ENCODE measurements at regions not wholly inside any gene's neighbourhood (a gene's known extent, or its start where the extent isn't known, plus 50 kb on each side); places are given as distances from the start of the nearest gene placed in this dataset.

DNA sequence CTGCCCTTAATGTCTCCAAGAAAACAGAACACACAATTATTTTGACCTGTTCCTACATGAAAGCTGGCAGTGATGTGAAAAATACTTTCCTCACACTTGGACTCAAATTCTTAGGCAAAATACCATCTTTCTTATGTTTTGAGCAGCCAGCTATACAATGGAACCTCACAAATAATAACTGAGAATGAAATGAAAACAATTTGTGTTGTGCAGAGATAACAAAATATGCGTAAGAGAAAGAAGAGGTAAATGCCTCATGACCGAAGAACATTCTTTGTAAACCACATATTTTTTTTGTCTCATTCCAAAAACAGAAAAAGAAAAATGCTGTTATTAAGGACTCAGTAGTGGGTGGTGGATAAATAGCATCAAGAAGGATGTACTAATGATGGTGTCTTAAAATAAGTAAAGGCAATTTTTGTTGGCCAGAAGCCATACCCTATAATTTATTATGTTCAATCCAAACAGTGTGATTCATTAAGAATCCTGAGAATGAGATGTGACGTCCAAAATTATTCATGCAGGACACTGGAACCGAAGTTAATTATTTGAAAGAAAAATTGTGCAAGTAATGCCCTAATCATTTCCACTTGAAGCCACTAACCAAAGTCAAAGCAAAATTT is 193.0 kb upstream of the NETO1 start:
- DNase-seq, result no peak
- Histone ChIP-seq H3K27me3 (no peaks in the 10 kb centered on the region), H3K4me3 (no peak overlapping the region), H3K36me3 (no peaks in the 10 kb centered on the region), H3K9me3 (no peaks in the 10 kb centered on the region)

DNA sequence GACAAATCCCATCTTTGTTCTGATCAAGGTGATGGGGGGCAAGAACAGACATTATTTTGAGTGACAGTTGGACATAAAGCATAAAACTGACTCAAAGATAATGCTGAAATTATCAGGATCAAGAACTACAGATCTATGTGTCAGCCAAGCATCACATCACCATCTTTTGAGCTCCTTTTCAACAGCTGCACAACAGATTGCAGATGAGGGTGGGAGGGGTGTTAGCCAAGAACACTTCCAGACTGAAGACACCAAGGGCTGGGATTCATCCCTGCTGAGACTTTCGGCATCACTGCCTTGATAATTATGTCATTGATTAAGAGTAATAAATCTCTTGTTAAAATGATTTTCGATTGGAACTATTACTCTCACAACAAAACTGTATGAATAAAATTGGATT is 191.5 kb upstream of the NETO1 start:
- no peak overlapping the region for H3K4me3 ChIP-seq
- H3K36me3 ChIP-seq, result no peaks in the 10 kb centered on the region
- no peaks in the 10 kb centered on the region for H3K9me3 ChIP-seq
- no peaks in the 10 kb centered on the region for H3K27me3 ChIP-seq
- no peak for DNase-seq

DNA sequence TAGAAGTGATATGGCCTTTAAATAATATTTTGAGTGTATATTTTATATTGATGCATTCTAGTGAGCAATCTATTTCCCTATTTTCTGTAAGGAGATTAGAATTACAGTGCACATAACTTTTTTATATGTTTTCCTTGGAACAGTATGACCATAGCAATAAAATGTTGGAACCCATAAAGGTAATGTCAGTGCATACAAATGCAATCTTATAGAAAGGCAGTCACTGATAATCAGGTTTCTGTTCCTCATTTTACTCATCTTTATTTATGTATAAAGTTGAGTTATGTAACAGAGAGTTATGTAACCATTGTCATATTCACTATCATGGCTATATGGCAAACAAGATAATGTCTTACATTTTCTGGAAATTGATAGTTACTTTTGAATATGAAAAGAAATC is 179.9 kb upstream of the NETO1 start:
- Histone ChIP-seq H3K36me3 (no peaks in the 10 kb centered on the region), H3K4me3 (no peak overlapping the region), H3K9me3 (no peaks in the 10 kb centered on the region), H3K27me3 (no peaks in the 10 kb centered on the region)
- DNase-seq, result no peak

DNA sequence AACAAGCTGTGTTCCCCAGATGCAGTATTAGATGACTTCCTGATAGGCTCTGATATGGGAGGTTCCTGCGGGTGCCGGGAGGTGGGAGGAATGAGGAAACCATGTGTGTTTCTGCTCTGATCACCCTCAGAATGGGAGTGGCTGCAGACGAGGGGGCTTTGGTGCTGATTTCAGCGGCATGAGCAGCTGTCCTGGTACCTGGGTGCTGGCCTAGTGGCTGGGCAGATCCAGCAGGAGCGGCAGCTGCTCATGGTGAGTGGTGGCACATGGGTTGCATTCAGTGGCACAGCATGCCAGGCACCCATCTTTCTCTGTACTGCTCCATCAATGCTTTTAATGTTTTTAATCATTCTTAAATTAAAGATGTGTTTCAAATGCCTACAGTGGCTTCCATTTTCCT is 177.2 kb upstream of the NETO1 start:
- H3K9me3 ChIP-seq, result no peaks in the 10 kb centered on the region
- DNase-seq, result no peak
- no peak overlapping the region for H3K4me3 ChIP-seq
- H3K27me3 ChIP-seq, result no peaks in the 10 kb centered on the region
- no peaks in the 10 kb centered on the region for H3K36me3 ChIP-seq

DNA sequence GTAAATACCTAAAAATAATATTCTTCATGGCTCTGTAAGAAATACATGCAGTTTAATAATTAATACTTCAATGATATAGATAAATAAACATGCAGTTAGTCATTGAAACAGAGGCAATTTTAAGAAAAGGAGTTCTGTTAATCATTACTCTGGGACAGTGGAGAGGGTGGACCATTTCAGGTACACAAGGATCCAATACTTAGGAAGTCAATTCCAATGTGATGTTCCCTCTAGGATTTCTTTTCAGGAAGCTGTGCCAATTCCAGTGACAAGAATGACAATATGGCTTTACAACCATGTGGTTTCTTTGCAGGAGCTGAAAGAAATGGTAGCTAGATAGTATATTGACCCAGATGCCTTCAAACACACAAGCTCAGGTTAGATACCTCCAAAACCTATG is 175.8 kb upstream of the NETO1 start:
- no peak overlapping the region for H3K4me3 ChIP-seq
- DNase-seq, result no peak
- H3K9me3 ChIP-seq, result no peaks in the 10 kb centered on the region
- H3K27me3 ChIP-seq, result no peaks in the 10 kb centered on the region
- no peaks in the 10 kb centered on the region for H3K36me3 ChIP-seq

DNA sequence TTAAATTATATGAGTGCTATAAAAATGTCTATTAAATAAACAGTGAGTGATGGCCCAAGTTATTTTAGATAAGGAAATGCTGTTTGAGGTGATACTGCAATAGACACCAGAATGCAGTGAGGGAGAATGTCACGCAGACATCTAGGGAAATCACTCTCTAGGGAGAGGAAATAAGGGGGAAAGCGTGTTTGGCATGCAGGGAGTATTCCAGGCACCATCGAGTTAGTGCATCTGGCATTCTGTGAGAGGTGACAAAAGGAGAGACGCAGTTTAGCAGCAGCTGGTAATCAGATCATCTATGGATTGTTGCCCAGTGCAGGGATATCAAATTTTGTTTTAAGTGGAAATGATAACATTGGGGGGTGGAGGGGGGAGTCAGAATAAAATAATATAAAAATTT is 175.4 kb upstream of the NETO1 start:
- H3K4me3 ChIP-seq, result no peak overlapping the region
- H3K9me3 ChIP-seq, result no peaks in the 10 kb centered on the region
- no peak for DNase-seq
- no peaks in the 10 kb centered on the region for H3K27me3 ChIP-seq
- H3K36me3 ChIP-seq, result no peaks in the 10 kb centered on the region

DNA sequence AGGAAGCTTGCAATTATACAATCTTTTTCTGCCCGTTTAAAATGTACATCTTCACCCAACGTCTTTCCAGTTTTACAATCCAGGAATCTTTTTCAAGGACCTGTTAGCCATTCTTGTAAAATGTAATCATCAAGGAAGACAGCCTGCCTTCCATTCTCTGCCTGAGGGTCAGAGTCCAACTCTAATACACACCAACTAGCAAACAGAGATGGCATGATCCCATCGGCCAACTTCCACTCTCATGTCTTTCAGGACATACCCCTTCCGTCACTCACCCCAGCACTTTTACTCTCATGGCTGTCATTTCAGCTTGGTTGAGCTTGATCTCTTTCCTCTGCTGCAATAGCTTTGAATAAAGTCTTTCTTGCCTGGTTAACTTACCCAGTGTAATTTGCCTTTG is 172.5 kb upstream of the NETO1 start:
- Histone ChIP-seq H3K9me3 (no peaks in the 10 kb centered on the region), H3K27me3 (no peaks in the 10 kb centered on the region)

DNA sequence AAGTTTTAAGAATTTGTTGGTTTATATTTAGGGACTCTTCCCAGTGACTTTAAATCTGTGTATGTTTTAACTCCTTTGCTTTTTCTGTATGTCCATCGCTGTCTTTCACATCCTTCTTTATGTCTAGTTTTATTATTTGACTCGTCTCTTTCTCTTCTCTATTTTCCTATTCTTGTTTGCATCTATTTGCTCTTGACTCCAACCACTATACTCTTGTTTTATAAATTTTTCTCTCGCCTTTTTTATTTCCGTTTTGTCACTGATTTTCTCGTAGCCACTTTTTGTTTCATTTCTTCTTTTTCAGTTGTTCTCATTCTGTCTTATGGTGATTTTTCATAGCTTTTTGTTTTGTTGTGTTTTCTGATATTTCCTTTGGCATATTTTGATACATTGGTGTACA is 170.5 kb upstream of the NETO1 start:
- Histone ChIP-seq H3K9me3 (no peaks in the 10 kb centered on the region), H3K36me3 (no peaks in the 10 kb centered on the region), H3K27me3 (no peaks in the 10 kb centered on the region), H3K4me3 (no peak overlapping the region)
- no peak for DNase-seq

More for the DNA sequence above, 172.5 kb upstream of the NETO1 start:
- no peak for DNase-seq
- Histone ChIP-seq H3K36me3 (no peaks in the 10 kb centered on the region), H3K4me3 (no peak overlapping the region)

DNA sequence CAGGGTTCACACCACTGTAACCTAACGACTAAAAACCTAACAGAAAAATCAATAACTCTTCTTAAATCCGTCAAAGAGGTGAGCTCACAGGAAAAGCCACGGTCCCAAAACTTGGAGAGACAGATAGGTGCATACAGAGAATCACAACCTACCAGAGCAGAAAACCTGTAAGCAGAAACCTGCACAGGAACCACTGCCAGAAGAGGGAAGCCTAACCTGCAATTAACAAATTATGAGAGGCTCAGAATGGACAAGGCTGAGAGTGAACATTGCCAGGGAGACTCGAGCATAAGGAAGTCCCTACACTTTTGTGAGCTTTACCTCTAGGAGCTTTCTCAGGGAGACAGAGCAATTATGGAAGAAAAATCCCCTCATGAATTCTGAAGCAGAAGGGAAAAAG is 156.2 kb upstream of the NETO1 start:
- Histone ChIP-seq H3K9me3 (no peaks in the 10 kb centered on the region), H3K4me3 (no peak overlapping the region), H3K36me3 (no peaks in the 10 kb centered on the region), H3K27me3 (no peaks in the 10 kb centered on the region)
- no peak for DNase-seq

DNA sequence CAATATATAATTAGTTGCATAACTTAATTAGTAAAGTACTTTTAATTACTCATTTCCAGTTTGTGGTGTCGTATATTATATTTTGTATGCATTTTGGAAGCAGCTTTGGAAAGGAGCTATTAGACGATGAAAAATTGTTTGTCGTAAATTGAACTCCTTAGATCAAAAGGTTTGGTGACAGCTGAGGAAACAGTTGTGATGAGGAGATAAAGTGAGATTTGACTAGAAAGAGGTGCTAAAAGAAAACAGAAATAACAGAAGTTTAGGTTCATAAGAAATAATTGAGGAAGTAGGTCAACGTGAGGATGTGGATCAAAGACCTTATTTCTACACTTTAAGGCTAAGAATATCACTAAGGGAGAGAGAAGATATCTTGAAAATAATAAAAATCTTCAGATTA is 141.9 kb upstream of the NETO1 start:
- DNase-seq, result no peak
- no peaks in the 10 kb centered on the region for H3K9me3 ChIP-seq
- no peaks in the 10 kb centered on the region for H3K36me3 ChIP-seq
- H3K27me3 ChIP-seq, result no peaks in the 10 kb centered on the region
- H3K4me3 ChIP-seq, result no peak overlapping the region

DNA sequence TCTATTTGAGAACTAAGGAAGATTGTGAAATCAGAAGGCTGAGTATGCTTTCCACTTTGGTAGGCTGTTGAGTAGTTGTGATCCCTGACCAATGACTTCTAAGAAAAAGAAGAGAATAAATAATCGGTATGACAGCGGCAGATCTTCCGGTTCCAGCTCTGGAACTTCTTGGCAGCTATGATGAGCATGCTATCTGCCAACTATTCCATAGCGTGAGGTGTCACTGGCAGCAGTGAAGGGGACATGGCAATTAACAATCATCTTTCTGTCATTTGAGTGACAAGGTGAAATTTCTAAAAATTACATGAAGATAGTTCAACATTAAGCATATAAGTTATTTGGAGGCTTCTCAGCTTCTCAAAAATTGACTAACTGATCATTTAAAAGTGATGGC is 140.1 kb upstream of the NETO1 start:
- no peak for DNase-seq
- H3K27me3 ChIP-seq, result no peaks in the 10 kb centered on the region
- H3K9me3 ChIP-seq, result no peaks in the 10 kb centered on the region
- no peaks in the 10 kb centered on the region for H3K36me3 ChIP-seq
- H3K4me3 ChIP-seq, result no peak overlapping the region

DNA sequence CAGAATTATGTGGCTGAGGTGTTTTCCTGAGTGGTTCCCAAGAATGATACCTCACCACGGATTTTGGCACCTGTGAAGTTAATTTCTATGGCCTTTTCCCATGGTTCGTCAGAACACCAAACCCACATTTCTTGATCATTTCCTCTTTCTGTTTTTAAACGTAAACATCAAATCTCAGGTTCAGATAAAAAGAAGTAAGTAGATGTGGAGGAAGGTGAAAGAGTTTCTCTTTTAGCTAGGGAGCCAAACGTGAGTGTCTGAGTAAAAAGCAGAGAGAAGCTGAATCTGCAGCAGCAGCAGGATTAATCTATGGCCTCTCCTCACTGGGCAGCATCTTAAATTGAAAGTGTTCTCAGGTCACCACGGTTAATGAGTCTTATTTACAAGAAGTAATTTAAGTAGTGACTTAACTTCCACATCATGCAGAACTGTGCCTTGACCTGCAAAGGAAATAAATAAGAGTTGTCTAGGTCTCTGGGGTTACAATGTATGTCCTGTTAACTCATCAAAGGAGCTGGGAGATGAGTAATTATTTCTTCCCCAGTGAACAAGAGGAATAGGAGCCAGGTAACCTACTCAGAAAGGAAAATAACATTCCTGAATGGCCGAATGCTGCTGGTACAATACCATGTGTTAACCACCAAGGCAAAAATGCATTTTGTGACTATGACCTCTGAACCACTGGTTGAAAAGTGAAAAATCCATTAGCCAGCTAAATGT is 139.6 kb upstream of the NETO1 start:
- H3K36me3 ChIP-seq, result no peaks in the 10 kb centered on the region
- DNase-seq, result no peak
- H3K9me3 ChIP-seq, result no peaks in the 10 kb centered on the region
- H3K4me3 ChIP-seq, result no peak overlapping the region
- no peaks in the 10 kb centered on the region for H3K27me3 ChIP-seq

DNA sequence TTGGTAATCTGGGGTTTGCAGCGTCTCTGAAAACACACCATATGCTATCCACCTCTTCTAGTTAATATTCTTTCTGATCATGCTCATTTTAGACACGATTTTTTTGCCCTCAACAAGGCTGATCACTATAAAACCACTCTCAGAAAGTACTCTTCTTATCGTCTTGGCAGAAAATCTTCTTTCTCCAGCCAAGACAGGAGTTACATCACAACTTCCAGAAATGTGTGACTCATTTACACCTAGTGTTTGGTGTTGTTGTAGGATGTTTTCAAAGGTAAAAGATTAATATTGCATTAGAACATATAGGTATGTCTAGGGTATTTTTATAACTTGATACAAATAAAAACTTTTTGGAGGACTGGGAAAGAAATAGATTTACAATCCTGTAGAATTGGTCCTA is 138.5 kb upstream of the NETO1 start:
- no peak overlapping the region for H3K4me3 ChIP-seq
- H3K36me3 ChIP-seq, result no peaks in the 10 kb centered on the region
- DNase-seq, result no peak
- no peaks in the 10 kb centered on the region for H3K9me3 ChIP-seq
- no peaks in the 10 kb centered on the region for H3K27me3 ChIP-seq

DNA sequence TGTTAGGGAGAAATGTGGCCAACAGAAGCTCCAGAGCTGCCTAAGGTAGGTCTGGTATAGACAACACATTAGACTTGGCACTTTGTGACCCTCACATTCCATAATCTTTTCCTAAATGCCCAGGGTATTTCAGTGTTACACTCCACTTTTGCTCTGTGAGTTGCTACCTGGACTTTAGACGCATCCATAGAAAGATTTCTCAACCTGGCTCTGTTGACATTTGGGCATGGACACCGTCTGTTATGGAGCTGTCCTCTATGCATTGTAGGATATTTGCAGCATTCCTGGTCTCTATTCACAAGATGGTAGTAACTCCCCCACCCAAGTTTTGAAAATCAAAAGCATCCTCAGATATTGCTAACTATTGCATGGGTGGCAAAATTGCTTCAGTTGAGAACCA is 136.5 kb upstream of the NETO1 start:
- DNase-seq, result no peak
- no peaks in the 10 kb centered on the region for H3K36me3 ChIP-seq
- H3K4me3 ChIP-seq, result no peak overlapping the region
- H3K27me3 ChIP-seq, result no peaks in the 10 kb centered on the region
- H3K9me3 ChIP-seq, result no peaks in the 10 kb centered on the region

DNA sequence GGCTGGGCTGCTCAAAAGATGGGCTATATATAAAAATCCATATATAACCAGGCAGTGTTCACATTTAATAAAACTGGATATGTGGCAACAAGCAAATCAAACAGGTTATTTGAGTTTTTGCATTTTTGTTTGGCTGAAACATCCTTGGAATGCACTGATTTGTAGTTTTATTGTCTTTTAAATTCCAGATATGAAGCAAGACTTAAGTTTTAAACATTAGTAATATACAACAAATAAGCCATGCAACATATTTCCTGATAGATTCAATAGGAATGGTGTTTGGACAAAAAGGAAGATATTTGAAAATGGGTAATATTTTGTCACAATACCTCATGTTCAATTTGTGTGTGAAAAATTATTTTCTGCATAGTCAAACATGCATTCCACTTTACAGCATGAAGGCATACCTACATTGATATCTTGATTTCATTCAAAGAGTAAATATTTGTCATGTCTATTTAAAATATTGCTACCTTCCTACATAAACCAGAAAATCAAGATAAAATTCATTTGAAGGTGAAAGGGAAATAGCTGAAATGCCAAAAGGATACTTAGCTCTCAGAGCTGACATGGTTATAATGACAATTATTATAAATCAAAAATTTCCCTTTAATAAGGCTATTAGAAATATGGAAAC is 132.3 kb upstream of the NETO1 start:
- Histone ChIP-seq H3K4me3 (no peak overlapping the region), H3K36me3 (no peaks in the 10 kb centered on the region), H3K27me3 (no peaks in the 10 kb centered on the region), H3K9me3 (no peaks in the 10 kb centered on the region)
- DNase-seq, result no peak

DNA sequence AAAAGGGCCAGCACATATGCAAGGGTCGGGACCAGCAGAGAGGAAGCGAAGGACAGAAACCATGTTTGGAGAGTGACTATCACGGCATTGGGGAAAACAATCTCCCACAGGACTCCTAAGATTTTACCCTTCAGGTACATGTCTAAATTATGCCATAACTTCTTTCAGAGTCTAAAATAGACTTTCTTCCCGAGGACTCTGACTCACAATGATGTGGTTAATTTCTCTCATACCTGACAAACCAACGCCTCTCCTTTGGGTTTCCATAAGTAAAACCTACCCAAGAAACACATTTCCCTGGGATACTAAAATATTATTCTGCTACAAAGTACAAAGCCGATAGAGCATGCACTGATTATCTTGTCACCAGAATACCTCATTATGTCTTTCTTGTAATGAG is 127.8 kb upstream of the NETO1 start:
- no peaks in the 10 kb centered on the region for H3K9me3 ChIP-seq
- H3K27me3 ChIP-seq, result no peaks in the 10 kb centered on the region
- DNase-seq, result no peak
- H3K4me3 ChIP-seq, result no peak overlapping the region
- no peaks in the 10 kb centered on the region for H3K36me3 ChIP-seq

DNA sequence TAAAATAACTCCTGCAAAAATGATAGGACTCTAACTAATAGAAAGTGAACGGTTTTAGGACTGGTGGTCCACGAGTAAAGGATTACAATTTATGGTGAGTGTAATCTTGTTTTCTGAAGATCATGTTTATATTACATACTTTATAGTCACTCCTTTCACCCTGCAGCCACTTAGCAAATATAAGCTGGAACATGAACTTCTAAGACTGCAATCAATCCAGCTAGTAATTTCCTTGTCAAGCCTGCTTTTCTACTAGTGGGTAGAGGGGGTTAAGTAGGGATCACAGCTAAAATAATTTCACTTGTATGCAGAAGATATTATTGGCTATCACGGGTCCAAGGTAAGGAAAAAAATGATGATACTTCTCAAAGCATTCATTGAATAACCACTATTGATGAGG is 125.5 kb upstream of the NETO1 start:
- Histone ChIP-seq H3K9me3 (no peaks in the 10 kb centered on the region), H3K4me3 (no peak overlapping the region)

DNA sequence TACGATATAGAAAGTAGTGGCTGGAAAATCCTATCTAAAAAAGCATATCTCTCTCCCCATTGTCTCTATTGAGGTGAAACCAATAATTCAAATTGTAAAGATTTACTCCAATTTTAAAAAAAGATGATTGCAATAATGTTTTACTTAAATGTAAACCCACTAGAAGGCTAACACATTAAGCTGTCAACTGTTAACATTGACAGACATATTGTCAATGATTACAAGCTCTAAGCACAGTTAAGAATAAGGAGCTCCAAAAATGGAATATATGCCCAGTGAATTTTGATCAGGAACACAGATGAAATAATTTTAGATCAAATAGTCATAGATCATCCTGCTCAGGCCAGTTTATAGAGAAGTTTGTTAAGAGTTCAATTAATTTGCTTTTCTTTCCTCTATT is 123.6 kb upstream of the NETO1 start:
- no peak overlapping the region for H3K4me3 ChIP-seq
- no peaks in the 10 kb centered on the region for H3K36me3 ChIP-seq
- 0 out of 2 replicates have a peak, but pooled peaks cover under 1% of the 10 kb centered on the region for H3K9me3 ChIP-seq
- no peak for DNase-seq
- no peaks in the 10 kb centered on the region for H3K27me3 ChIP-seq

More for the DNA sequence above, 125.5 kb upstream of the NETO1 start:
- no peaks in the 10 kb centered on the region for H3K27me3 ChIP-seq
- no peak for DNase-seq
- no peaks in the 10 kb centered on the region for H3K36me3 ChIP-seq

All from MG63 (cell line).